ENCODE measurements at regions not wholly inside any gene's neighbourhood (a gene's known extent, or its start where the extent isn't known, plus 50 kb on each side); places are given as distances from the start of the nearest gene placed in this dataset.

DNA sequence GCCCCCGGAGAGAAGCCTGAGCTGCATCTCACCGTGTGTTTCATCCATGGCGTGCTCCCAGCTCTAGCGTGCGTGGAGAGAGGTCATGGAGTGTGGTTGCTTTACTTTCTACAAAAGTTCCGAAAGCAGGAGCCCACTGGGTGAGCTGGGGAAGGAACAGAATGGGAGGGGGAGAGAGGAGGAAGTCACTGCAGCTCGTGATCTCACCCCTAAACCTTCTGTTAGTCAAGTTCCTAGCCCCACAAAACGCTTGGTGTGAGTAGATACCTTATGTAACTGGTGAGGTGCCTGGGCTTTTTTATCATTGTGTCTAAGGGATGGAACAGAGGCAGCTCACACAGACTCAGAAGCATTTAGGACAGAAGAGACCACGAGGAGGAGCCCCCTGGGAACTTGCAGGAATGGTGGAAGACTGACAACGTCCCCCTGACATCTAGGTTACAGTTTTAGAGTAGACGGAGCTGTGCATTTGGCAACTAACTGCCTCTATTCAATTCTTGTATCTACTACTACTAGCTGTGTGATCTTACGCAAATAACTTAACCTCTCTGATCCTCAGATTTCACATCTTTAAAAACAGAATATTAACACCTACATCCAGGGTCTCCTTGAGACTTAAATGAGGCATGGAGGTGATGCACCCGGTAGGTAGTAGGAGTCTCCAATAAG lies 123.3 kb downstream of the ARL4C start:
- TF ChIP-seq, protein P1, sequence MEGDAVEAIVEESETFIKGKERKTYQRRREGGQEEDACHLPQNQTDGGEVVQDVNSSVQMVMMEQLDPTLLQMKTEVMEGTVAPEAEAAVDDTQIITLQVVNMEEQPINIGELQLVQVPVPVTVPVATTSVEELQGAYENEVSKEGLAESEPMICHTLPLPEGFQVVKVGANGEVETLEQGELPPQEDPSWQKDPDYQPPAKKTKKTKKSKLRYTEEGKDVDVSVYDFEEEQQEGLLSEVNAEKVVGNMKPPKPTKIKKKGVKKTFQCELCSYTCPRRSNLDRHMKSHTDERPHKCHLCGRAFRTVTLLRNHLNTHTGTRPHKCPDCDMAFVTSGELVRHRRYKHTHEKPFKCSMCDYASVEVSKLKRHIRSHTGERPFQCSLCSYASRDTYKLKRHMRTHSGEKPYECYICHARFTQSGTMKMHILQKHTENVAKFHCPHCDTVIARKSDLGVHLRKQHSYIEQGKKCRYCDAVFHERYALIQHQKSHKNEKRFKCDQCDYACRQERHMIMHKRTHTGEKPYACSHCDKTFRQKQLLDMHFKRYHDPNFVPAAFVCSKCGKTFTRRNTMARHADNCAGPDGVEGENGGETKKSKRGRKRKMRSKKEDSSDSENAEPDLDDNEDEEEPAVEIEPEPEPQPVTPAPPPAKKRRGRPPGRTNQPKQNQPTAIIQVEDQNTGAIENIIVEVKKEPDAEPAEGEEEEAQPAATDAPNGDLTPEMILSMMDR (IDR thresholded peaks at IDR 0.05), result no peak
- no peak overlapping the region for H3K27ac ChIP-seq (ENCODE audit: low read length)
- Mint-ChIP-seq H3K36me3 (no peaks in the 10 kb centered on the region), H3K4me1 (peaks cover 39 to 58% of the 10 kb centered on the region in 2 donors), H3K9me3 (no peaks in the 10 kb centered on the region), H3K4me3 (no peak overlapping the region), H3K27ac (peak overlapping the region in 1 of 2 donors; percentile 59), H3K27me3 (ENCODE audit: low read depth in 2 of 2) (no peaks in the 10 kb centered on the region)
- H3K9me3 ChIP-seq (ENCODE audit: control insufficient read depth, insufficient read depth, low read length), result no peaks in the 10 kb centered on the region
- WGBS (ENCODE audit: insufficient coverage), result 80% methylated on average over 12 of the region's 13 CpGs
- ATAC-seq (no peak), DNase-seq (peak in 1 of 2 donors; percentile 48)
- peaks cover 3% of the 10 kb centered on the region for H3K27me3 ChIP-seq (ENCODE audit: control insufficient read depth, insufficient read depth, low read length)
- intact Hi-C loops (cut with micrococcal nuclease), result no loop called here
- H3K4me3 ChIP-seq (ENCODE audit: low read length), result no peak overlapping the region
- H3K4me1 ChIP-seq (ENCODE audit: control insufficient read depth, insufficient read depth, low read length), result peaks cover 16% of the 10 kb centered on the region
- H3K36me3 ChIP-seq (ENCODE audit: control insufficient read depth, insufficient read depth, low read length), result no peaks in the 10 kb centered on the region

DNA sequence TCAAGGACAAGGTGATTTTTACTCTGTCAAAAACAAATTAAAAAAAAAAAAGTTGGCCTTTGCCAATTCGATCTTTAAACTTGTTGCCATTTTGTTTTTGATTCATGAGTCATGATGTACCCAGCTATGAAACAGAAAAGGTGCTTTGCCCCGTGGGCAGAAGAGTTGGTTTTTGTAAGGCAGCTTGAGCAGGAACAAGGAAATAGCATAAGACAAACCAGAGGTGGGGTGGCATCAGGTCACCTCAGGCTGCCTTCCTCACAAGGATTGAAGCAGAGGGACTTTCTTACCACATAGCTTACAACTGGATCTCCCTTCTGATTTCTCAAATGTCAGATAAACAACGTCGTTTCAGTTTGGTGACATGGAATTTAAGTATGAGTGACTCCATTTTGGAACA lies 123.8 kb downstream of the ARL4C start:
- Mint-ChIP-seq H3K4me1 (peaks cover 44 to 62% of the 10 kb centered on the region in 2 donors), H3K4me3 (no peak overlapping the region), H3K36me3 (no peaks in the 10 kb centered on the region), H3K9me3 (no peaks in the 10 kb centered on the region), H3K27me3 (ENCODE audit: low read depth in 2 of 2) (no peaks in the 10 kb centered on the region), H3K27ac (peak overlapping the region in 1 of 2 donors; percentile 59)
- no peak overlapping the region for H3K4me3 ChIP-seq (ENCODE audit: low read length)
- H3K4me1 ChIP-seq (ENCODE audit: control insufficient read depth, insufficient read depth, low read length), result peaks cover 21% of the 10 kb centered on the region
- peak in 1 of 2 donors; percentile 65 for DNase-seq
- no peaks in the 10 kb centered on the region for H3K9me3 ChIP-seq (ENCODE audit: control insufficient read depth, insufficient read depth, low read length)
- TF ChIP-seq, protein P1 (IDR thresholded peaks at IDR 0.05), result no peak
- intact Hi-C loops (cut with micrococcal nuclease), result no loop called here
- H3K27ac ChIP-seq (ENCODE audit: low read length), result no peak overlapping the region
- H3K36me3 ChIP-seq (ENCODE audit: control insufficient read depth, insufficient read depth, low read length), result no peaks in the 10 kb centered on the region
- 71% methylated on average over 4 of the region's 4 CpGs for WGBS (ENCODE audit: insufficient coverage)
- H3K27me3 ChIP-seq (ENCODE audit: control insufficient read depth, insufficient read depth, low read length), result no peaks in the 10 kb centered on the region
- peak in 1 of 3 donors; percentile 33 for ATAC-seq

DNA sequence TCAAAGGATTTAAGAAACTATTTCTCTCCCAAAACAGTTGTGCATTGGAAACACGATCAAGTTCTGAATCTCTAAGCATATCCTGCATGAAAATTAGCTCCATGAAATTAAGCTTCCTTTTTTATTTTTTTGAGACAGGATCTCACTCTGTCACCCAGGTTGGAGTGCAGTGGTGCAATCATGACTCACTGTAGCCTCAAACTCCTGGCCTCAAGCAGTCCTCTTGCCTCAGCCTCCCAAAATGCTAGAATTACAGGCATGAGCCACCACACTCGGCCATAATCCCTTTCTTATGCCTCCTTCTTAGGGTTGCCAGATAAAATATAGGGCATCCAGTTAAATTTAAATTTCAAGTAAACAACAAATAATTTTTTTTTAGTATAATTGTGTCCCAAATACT lies 124.4 kb downstream of the ARL4C start:
- no peaks in the 10 kb centered on the region for H3K9me3 ChIP-seq (ENCODE audit: control insufficient read depth, insufficient read depth, low read length)
- Mint-ChIP-seq H3K36me3 (no peaks in the 10 kb centered on the region), H3K27me3 (ENCODE audit: low read depth in 2 of 2) (no peaks in the 10 kb centered on the region), H3K4me3 (peak overlapping the region; percentile 1), H3K9me3 (no peaks in the 10 kb centered on the region), H3K27ac (no peak overlapping the region), H3K4me1 (peaks cover 49 to 64% of the 10 kb centered on the region in 2 donors)
- peaks cover 25% of the 10 kb centered on the region for H3K4me1 ChIP-seq (ENCODE audit: control insufficient read depth, insufficient read depth, low read length)
- ATAC-seq (no peak), DNase-seq (no peak)
- no peak overlapping the region for H3K4me3 ChIP-seq (ENCODE audit: low read length)
- no peaks in the 10 kb centered on the region for H3K36me3 ChIP-seq (ENCODE audit: control insufficient read depth, insufficient read depth, low read length)
- WGBS (ENCODE audit: insufficient coverage), result 93% methylated on average over 1 of the region's 2 CpGs
- H3K27me3 ChIP-seq (ENCODE audit: control insufficient read depth, insufficient read depth, low read length), result no peaks in the 10 kb centered on the region
- H3K27ac ChIP-seq (ENCODE audit: low read length), result no peak overlapping the region
- intact Hi-C loops (cut with micrococcal nuclease), result no loop called here
- TF ChIP-seq, protein P1 (IDR thresholded peaks at IDR 0.05), result no peak

DNA sequence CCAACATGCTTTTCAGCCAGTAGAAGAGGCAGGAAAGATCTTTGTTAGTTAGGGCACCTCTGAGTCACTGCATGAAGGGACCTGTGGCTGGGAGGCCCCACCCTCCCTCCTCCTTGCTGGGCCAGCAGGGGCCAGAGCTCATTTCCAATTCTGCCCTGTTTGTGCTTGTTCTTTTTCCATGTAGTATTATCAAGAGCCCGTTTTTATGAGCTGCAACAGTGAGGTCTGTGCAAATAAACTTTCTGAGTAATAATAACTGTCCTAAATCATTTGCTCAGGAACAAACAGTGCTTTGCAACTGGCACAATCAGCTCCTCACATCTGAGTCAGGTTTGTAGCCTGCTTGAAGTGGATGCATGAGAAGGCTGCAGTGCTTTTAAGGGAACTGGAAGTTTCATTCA lies 128.0 kb downstream of the ARL4C start:
- Mint-ChIP-seq H3K36me3 (no peaks in the 10 kb centered on the region), H3K4me3 (peak overlapping the region; percentile 53), H3K27ac (peak overlapping the region; percentile 86 to 88), H3K27me3 (ENCODE audit: low read depth in 2 of 2) (no peaks in the 10 kb centered on the region), H3K4me1 (peaks cover 53 to 59% of the 10 kb centered on the region in 2 donors), H3K9me3 (no peaks in the 10 kb centered on the region)
- intact Hi-C loops (cut with micrococcal nuclease), result no loop called here
- Histone ChIP-seq H3K27me3 (ENCODE audit: control insufficient read depth, insufficient read depth, low read length) (no peaks in the 10 kb centered on the region), H3K36me3 (ENCODE audit: control insufficient read depth, insufficient read depth, low read length) (no peaks in the 10 kb centered on the region), H3K4me3 (ENCODE audit: low read length) (no peak overlapping the region), H3K27ac (ENCODE audit: low read length) (peak overlapping the region; percentile 47), H3K4me1 (ENCODE audit: control insufficient read depth, insufficient read depth, low read length) (peaks cover 25% of the 10 kb centered on the region), H3K9me3 (ENCODE audit: control insufficient read depth, insufficient read depth, low read length) (no peaks in the 10 kb centered on the region)
- 55% methylated on average over 1 of the region's 1 CpG for WGBS (ENCODE audit: insufficient coverage)
- DNase-seq (peak; percentile 29 to 67), ATAC-seq (peak; percentile 74 to 95 (median 94))
- TF ChIP-seq, protein P1 (IDR thresholded peaks at IDR 0.05), result no peak

Measured in natural killer cell (primary cell).